ENCODE measurements at regions not wholly inside any gene's neighbourhood (a gene's known extent, or its start where the extent isn't known, plus 50 kb on each side); places are given as distances from the start of the nearest gene placed in this dataset.

DNA sequence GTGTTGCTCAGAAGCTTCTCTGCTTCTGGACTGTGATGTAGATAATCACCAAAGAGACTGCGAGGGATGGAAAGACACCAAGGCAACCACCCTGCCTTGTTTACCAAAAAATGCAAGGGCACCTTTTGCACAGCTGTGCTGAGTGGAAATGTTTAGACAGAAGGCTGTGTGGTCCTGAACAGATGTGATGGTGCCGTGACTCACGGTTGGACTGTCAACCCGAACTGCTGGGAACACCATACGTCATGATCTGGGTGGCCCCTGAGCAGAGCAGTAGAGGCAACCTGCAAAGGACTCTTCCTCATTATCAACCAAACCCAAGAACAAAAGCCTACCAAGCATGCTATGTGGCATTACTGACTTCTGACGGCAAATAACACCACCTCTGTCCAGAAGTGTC, 61.3 kb upstream of the LPP start:
- H3K27ac ChIP-seq (ENCODE audit: extremely low read depth, low read depth, low read length), result no peak overlapping the region
- H3K36me3 ChIP-seq (ENCODE audit: control insufficient read depth in 2 of 2, insufficient read depth in 1 of 2, low read length in 2 of 2), result no peaks in the 10 kb centered on the region
- no peaks in the 10 kb centered on the region for H3K4me1 ChIP-seq (ENCODE audit: control insufficient read depth, insufficient read depth, low read length)
- CTCF ChIA-PET, result no interaction called here
- H3K4me3 ChIP-seq (ENCODE audit: low read depth, low read length), result no peak overlapping the region
- TF ChIP-seq, protein P1, sequence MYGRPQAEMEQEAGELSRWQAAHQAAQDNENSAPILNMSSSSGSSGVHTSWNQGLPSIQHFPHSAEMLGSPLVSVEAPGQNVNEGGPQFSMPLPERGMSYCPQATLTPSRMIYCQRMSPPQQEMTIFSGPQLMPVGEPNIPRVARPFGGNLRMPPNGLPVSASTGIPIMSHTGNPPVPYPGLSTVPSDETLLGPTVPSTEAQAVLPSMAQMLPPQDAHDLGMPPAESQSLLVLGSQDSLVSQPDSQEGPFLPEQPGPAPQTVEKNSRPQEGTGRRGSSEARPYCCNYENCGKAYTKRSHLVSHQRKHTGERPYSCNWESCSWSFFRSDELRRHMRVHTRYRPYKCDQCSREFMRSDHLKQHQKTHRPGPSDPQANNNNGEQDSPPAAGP (tag by site-specific recombination; IDR thresholded peaks at IDR 0.05), result no peak
- TF ChIP-seq ZNF366 (tag by site-specific recombination; conservative IDR thresholded peaks at IDR 0.05) (no peak), ZNF132 (tag by site-specific recombination; IDR thresholded peaks at IDR 0.05; ENCODE audit: borderline replicate concordance) (no peak), ZNF837 (tag by site-specific recombination; IDR thresholded peaks at IDR 0.05) (no peak), ZFP69B (tag by site-specific recombination; IDR thresholded peaks at IDR 0.05) (no peak)
- TF ChIP-seq, protein P2, sequence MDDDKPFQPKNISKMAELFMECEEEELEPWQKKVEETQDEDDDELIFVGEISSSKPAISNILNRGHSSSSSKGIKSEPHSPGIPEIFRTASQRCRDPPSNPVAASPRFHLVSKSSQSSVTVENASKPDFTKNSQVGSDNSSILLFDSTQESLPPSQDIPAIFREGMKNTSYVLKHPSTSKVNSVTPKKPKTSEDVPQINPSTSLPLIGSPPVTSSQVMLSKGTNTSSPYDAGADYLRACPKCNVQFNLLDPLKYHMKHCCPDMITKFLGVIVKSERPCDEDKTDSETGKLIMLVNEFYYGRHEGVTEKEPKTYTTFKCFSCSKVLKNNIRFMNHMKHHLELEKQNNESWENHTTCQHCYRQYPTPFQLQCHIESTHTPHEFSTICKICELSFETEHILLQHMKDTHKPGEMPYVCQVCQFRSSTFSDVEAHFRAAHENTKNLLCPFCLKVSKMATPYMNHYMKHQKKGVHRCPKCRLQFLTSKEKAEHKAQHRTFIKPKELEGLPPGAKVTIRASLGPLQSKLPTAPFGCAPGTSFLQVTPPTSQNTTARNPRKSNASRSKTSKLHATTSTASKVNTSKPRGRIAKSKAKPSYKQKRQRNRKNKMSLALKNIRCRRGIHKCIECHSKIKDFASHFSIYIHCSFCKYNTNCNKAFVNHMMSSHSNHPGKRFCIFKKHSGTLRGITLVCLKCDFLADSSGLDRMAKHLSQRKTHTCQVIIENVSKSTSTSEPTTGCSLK (tag by site-specific recombination; IDR thresholded peaks at IDR 0.05), result no peak
- POLR2A ChIA-PET, result no interaction called here
- no peaks in the 10 kb centered on the region for H3K9me3 ChIP-seq (ENCODE audit: control insufficient read depth, insufficient read depth, low read depth, low read length)

DNA sequence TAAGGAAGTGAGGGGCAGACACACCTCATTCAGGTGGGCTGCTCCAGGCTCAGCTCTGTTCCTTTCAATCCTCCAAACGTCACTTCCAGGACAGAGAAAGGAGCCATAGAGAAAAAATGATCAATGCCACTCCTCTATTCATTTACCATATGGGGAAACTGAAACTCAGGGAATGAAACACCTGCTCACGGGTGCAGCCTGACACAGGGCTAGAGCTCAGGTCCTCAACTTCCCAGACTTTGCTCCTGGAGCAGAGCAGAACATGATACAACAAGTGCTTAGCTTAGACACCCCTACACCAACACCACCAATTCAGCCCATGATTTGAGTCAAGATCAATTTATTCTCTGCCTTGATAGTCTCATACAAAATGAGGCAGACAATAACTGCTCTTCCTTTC, 58.5 kb upstream of the LPP start:
- Histone ChIP-seq H3K4me3 (ENCODE audit: low read depth, low read length) (no peak overlapping the region), H3K36me3 (ENCODE audit: control insufficient read depth in 2 of 2, insufficient read depth in 1 of 2, low read length in 2 of 2) (no peaks in the 10 kb centered on the region), H3K27ac (ENCODE audit: extremely low read depth, low read depth, low read length) (no peak overlapping the region), H3K4me1 (ENCODE audit: control insufficient read depth, insufficient read depth, low read length) (no peaks in the 10 kb centered on the region), H3K9me3 (ENCODE audit: control insufficient read depth, insufficient read depth, low read depth, low read length) (no peaks in the 10 kb centered on the region)
- POLR2A ChIA-PET, result no interaction called here
- CTCF ChIA-PET, result no interaction called here
- TF ChIP-seq ZNF311 (tag by site-specific recombination; IDR thresholded peaks at IDR 0.05; ENCODE audit: borderline replicate concordance), result no peak

DNA sequence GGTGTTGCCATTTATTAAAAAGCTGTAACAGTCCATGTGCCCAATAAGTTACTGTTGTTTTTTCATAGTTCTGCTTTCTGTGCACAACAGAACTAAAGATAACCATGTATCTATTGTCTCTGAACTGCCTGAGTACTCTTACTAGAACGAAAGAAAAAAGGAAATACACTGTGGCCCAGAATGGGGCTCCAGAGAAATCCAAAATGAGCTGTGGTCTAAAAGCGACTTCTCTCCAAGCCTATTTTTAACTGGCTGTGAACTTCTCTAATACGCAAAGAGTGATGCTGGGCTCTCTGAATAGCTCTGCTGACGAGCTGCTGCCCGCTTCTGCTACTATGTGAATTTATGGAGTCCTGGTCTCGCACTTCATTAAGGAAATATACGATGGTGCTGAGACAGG, 56.2 kb upstream of the LPP start:
- CTCF ChIA-PET, result interaction anchor here (0.6 kb wide), 1 partner anchor 357 kb away, joined by 3 read pairs; no protein-coding TSS in a partner anchor
- Histone ChIP-seq H3K4me3 (ENCODE audit: low read depth, low read length) (no peak overlapping the region), H3K4me1 (ENCODE audit: control insufficient read depth, insufficient read depth, low read length) (no peaks in the 10 kb centered on the region), H3K9me3 (ENCODE audit: control insufficient read depth, insufficient read depth, low read depth, low read length) (no peaks in the 10 kb centered on the region), H3K27ac (ENCODE audit: extremely low read depth, low read depth, low read length) (no peak overlapping the region), H3K36me3 (ENCODE audit: control insufficient read depth in 2 of 2, insufficient read depth in 1 of 2, low read length in 2 of 2) (no peaks in the 10 kb centered on the region)
- POLR2A ChIA-PET, result no interaction called here
- TF ChIP-seq ZNF423 (tag by site-specific recombination; IDR thresholded peaks at IDR 0.05) (no peak), YY1 (tag by site-specific recombination; IDR thresholded peaks at IDR 0.05) (no peak), ZNF133 (tag by site-specific recombination; IDR thresholded peaks at IDR 0.05) (no peak), ZNF585B (tag by site-specific recombination; IDR thresholded peaks at IDR 0.05) (no peak), ZNF248 (tag by site-specific recombination; IDR thresholded peaks at IDR 0.05) (no peak), ZSCAN16 (tag by site-specific recombination; IDR thresholded peaks at IDR 0.05) (no peak), ZFP37 (tag by site-specific recombination; IDR thresholded peaks at IDR 0.05) (no peak), ZNF791 (tag by site-specific recombination; IDR thresholded peaks at IDR 0.05) (no peak), ZNF19 (tag by site-specific recombination; IDR thresholded peaks at IDR 0.05; ENCODE audit: low read depth) (no peak), ZNF555 (tag by site-specific recombination; conservative IDR thresholded peaks at IDR 0.05) (no peak), ZNF223 (tag by site-specific recombination; IDR thresholded peaks at IDR 0.05) (no peak), ZNF426 (tag by site-specific recombination; IDR thresholded peaks at IDR 0.05) (no peak), KLF9 (tag by site-specific recombination; IDR thresholded peaks at IDR 0.05; ENCODE audit: low read depth) (no peak), ZNF571 (tag by site-specific recombination; IDR thresholded peaks at IDR 0.05) (no peak), ZNF776 (tag by site-specific recombination; IDR thresholded peaks at IDR 0.05; ENCODE audit: borderline replicate concordance) (no peak)
- TF ChIP-seq, protein P3, sequence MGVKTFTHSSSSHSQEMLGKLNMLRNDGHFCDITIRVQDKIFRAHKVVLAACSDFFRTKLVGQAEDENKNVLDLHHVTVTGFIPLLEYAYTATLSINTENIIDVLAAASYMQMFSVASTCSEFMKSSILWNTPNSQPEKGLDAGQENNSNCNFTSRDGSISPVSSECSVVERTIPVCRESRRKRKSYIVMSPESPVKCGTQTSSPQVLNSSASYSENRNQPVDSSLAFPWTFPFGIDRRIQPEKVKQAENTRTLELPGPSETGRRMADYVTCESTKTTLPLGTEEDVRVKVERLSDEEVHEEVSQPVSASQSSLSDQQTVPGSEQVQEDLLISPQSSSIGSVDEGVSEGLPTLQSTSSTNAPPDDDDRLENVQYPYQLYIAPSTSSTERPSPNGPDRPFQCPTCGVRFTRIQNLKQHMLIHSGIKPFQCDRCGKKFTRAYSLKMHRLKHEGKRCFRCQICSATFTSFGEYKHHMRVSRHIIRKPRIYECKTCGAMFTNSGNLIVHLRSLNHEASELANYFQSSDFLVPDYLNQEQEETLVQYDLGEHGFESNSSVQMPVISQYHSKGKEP (tag by site-specific recombination; IDR thresholded peaks at IDR 0.05), result no peak
- TF ChIP-seq, protein P4, sequence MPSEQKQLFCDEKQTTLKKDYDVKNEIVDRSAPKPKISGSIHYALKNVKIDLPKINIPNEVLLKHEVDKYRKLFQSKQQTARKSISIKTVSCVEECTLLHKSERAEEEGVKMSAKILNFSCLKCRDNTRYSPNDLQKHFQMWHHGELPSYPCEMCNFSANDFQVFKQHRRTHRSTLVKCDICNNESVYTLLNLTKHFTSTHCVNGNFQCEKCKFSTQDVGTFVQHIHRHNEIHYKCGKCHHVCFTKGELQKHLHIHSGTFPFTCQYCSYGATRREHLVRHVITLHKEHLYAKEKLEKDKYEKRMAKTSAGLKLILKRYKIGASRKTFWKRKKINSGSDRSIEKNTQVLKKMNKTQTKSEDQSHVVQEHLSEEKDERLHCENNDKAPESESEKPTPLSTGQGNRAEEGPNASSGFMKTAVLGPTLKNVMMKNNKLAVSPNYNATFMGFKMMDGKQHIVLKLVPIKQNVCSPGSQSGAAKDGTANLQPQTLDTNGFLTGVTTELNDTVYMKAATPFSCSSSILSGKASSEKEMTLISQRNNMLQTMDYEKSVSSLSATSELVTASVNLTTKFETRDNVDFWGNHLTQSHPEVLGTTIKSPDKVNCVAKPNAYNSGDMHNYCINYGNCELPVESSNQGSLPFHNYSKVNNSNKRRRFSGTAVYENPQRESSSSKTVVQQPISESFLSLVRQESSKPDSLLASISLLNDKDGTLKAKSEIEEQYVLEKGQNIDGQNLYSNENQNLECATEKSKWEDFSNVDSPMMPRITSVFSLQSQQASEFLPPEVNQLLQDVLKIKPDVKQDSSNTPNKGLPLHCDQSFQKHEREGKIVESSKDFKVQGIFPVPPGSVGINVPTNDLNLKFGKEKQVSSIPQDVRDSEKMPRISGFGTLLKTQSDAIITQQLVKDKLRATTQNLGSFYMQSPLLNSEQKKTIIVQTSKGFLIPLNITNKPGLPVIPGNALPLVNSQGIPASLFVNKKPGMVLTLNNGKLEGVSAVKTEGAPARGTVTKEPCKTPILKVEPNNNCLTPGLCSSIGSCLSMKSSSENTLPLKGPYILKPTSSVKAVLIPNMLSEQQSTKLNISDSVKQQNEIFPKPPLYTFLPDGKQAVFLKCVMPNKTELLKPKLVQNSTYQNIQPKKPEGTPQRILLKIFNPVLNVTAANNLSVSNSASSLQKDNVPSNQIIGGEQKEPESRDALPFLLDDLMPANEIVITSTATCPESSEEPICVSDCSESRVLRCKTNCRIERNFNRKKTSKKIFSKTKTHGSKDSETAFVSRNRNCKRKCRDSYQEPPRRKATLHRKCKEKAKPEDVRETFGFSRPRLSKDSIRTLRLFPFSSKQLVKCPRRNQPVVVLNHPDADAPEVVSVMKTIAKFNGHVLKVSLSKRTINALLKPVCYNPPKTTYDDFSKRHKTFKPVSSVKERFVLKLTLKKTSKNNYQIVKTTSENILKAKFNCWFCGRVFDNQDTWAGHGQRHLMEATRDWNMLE (tag by site-specific recombination; conservative IDR thresholded peaks at IDR 0.05; ENCODE audit: low read depth), result no peak

Measured in HEK293 (cell line).